ENCODE measurements at regions not wholly inside any gene's neighbourhood (a gene's known extent, or its start where the extent isn't known, plus 50 kb on each side); places are given as distances from the start of the nearest gene placed in this dataset.

- Histone ChIP-seq H3K27me3 (replicated peaks; ENCODE audit: insufficient read depth, low read depth, low read length, poor library complexity) (peaks cover under 1% of the 10 kb centered on the region), H3K4me3 (ENCODE audit: low read depth, low read length, poor library complexity, severe bottlenecking) (no peak overlapping the region), H3K9me3 (ENCODE audit: low read depth, low read length, poor library complexity, severe bottlenecking) (no peaks in the 10 kb centered on the region), H3K27ac (ENCODE audit: low read depth, low read length, poor library complexity, severe bottlenecking) (no peak overlapping the region), H3K36me3 (ENCODE audit: insufficient read depth, low read length, poor library complexity, severe bottlenecking) (no peaks in the 10 kb centered on the region), H3K4me1 (ENCODE audit: insufficient read depth, low read length, poor library complexity, severe bottlenecking) (no peaks in the 10 kb centered on the region)
- no peak for TF ChIP-seq EZH2 (IDR thresholded peaks at IDR 0.05; ENCODE audit: borderline replicate concordance, low read depth, low read length, poor library complexity, severe bottlenecking)
- ChIA-PET POLR2A (ENCODE audit: low non-redundant PET) (no interaction called here), CTCF (no interaction called here)
- no peak for DNase-seq (ENCODE audit: low spot score)
- no TSS peak for BruUV-seq (replicated peaks)
- intact Hi-C loops (cut with micrococcal nuclease; ENCODE audit: unreplicated experiment): no loop called here
Observed at GRCh38 chr3:94256888-94257813, 194.3 kb downstream of the NSUN3 start.

GRCh38 chr3:94258851-94259250, 196.0 kb downstream of the NSUN3 start:
- H3K9me3 ChIP-seq (ENCODE audit: low read depth, low read length, poor library complexity, severe bottlenecking): no peaks in the 10 kb centered on the region
- intact Hi-C loops (cut with micrococcal nuclease; ENCODE audit: unreplicated experiment): no loop called here
- H3K4me3 ChIP-seq (ENCODE audit: low read depth, low read length, poor library complexity, severe bottlenecking): no peak overlapping the region
- no peaks in the 10 kb centered on the region for H3K36me3 ChIP-seq (ENCODE audit: insufficient read depth, low read length, poor library complexity, severe bottlenecking)
- DNase-seq (ENCODE audit: low spot score): no peak
- no peaks in the 10 kb centered on the region for H3K4me1 ChIP-seq (ENCODE audit: insufficient read depth, low read length, poor library complexity, severe bottlenecking)
- ChIA-PET POLR2A (ENCODE audit: low non-redundant PET) (no interaction called here), CTCF (no interaction called here)
- no peak overlapping the region for H3K27ac ChIP-seq (ENCODE audit: low read depth, low read length, poor library complexity, severe bottlenecking)
- H3K27me3 ChIP-seq (replicated peaks; ENCODE audit: insufficient read depth, low read depth, low read length, poor library complexity): peaks cover 18% of the 10 kb centered on the region
- TF ChIP-seq, protein P1, sequence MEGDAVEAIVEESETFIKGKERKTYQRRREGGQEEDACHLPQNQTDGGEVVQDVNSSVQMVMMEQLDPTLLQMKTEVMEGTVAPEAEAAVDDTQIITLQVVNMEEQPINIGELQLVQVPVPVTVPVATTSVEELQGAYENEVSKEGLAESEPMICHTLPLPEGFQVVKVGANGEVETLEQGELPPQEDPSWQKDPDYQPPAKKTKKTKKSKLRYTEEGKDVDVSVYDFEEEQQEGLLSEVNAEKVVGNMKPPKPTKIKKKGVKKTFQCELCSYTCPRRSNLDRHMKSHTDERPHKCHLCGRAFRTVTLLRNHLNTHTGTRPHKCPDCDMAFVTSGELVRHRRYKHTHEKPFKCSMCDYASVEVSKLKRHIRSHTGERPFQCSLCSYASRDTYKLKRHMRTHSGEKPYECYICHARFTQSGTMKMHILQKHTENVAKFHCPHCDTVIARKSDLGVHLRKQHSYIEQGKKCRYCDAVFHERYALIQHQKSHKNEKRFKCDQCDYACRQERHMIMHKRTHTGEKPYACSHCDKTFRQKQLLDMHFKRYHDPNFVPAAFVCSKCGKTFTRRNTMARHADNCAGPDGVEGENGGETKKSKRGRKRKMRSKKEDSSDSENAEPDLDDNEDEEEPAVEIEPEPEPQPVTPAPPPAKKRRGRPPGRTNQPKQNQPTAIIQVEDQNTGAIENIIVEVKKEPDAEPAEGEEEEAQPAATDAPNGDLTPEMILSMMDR (conservative IDR thresholded peaks at IDR 0.05; ENCODE audit: low read depth, low read length): no peak
- TF ChIP-seq EZH2 (IDR thresholded peaks at IDR 0.05; ENCODE audit: borderline replicate concordance, low read depth, low read length, poor library complexity, severe bottlenecking): no peak
- BruUV-seq (replicated peaks): no TSS peak

DNA sequence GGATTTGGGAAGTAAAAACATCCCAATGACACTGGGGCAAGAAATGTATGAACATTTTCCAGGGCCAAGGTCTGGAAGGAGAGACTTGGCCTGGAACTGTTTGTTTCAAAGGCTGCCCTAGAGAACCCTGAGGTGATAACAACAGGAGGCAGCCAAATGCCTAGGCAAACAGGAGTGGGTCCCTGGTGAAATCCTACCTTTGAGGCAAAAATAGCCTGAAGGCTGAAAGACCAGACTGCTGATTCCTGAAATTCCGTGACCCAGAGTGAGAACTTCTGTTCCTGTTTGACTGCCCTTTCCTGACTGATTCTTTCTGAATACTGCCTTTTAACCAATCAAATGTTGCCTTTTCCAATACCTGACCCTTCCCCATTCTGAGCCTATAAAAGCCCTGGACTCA, 196.4 kb downstream of the NSUN3 start:
- Histone ChIP-seq H3K9me3 (ENCODE audit: low read depth, low read length, poor library complexity, severe bottlenecking) (no peaks in the 10 kb centered on the region), H3K36me3 (ENCODE audit: insufficient read depth, low read length, poor library complexity, severe bottlenecking) (no peaks in the 10 kb centered on the region), H3K4me1 (ENCODE audit: insufficient read depth, low read length, poor library complexity, severe bottlenecking) (no peaks in the 10 kb centered on the region), H3K27me3 (replicated peaks; ENCODE audit: insufficient read depth, low read depth, low read length, poor library complexity) (peaks cover 19% of the 10 kb centered on the region), H3K27ac (ENCODE audit: low read depth, low read length, poor library complexity, severe bottlenecking) (no peak overlapping the region), H3K4me3 (ENCODE audit: low read depth, low read length, poor library complexity, severe bottlenecking) (no peak overlapping the region)
- intact Hi-C loops (cut with micrococcal nuclease; ENCODE audit: unreplicated experiment): no loop called here
- TF ChIP-seq EZH2 (IDR thresholded peaks at IDR 0.05; ENCODE audit: borderline replicate concordance, low read depth, low read length, poor library complexity, severe bottlenecking): no peak
- TF ChIP-seq, protein P1 (conservative IDR thresholded peaks at IDR 0.05; ENCODE audit: low read depth, low read length): no peak
- CTCF ChIA-PET: no interaction called here
- no TSS peak for BruUV-seq (replicated peaks)
- DNase-seq (ENCODE audit: low spot score): no peak
- POLR2A ChIA-PET (ENCODE audit: low non-redundant PET): no interaction called here

- Histone ChIP-seq H3K4me3 (ENCODE audit: low read depth, low read length, poor library complexity, severe bottlenecking) (no peak overlapping the region), H3K4me1 (ENCODE audit: insufficient read depth, low read length, poor library complexity, severe bottlenecking) (no peaks in the 10 kb centered on the region), H3K36me3 (ENCODE audit: insufficient read depth, low read length, poor library complexity, severe bottlenecking) (no peaks in the 10 kb centered on the region), H3K9me3 (ENCODE audit: low read depth, low read length, poor library complexity, severe bottlenecking) (no peaks in the 10 kb centered on the region), H3K27me3 (replicated peaks; ENCODE audit: insufficient read depth, low read depth, low read length, poor library complexity) (no peaks in the 10 kb centered on the region), H3K27ac (ENCODE audit: low read depth, low read length, poor library complexity, severe bottlenecking) (no peak overlapping the region)
- intact Hi-C loops (cut with micrococcal nuclease; ENCODE audit: unreplicated experiment): no loop called here
- ChIA-PET POLR2A (ENCODE audit: low non-redundant PET) (no interaction called here), CTCF (no interaction called here)
- no peak for DNase-seq (ENCODE audit: low spot score)
- TF ChIP-seq, protein P1 (conservative IDR thresholded peaks at IDR 0.05; ENCODE audit: low read depth, low read length): no peak
- TF ChIP-seq EZH2 (IDR thresholded peaks at IDR 0.05; ENCODE audit: borderline replicate concordance, low read depth, low read length, poor library complexity, severe bottlenecking): no peak
- BruUV-seq (replicated peaks): no TSS peak
Observed at GRCh38 chr3:94269763-94270162, 206.9 kb downstream of the NSUN3 start.

All from A673 (cell line).